Neural progenitor cell (in vitro differentiated cells): ENCODE measurements at regions not wholly inside any gene's neighbourhood (a gene's known extent, or its start where the extent isn't known, plus 50 kb on each side); places are given as distances from the start of the nearest gene placed in this dataset.

Experiments used
- EZH2 ChIP-seq: fragments of 200-600 bp; sonication (generic); IDR thresholded peaks from 2 replicates; pipeline ENCODE4 v1.6.1; 2017; ENCODE audit warnings: antibody characterized with exemption, mild to moderate bottlenecking, moderate library complexity
- TF ChIP-seq, protein P1 (sequence below): fragments of 200-600 bp; sonication (generic); IDR thresholded peaks from 2 replicates; pipeline ENCODE4 v1.5.1; 2017; ENCODE audit warnings: antibody characterized with exemption, mild to moderate bottlenecking

- TF ChIP-seq, protein P1, sequence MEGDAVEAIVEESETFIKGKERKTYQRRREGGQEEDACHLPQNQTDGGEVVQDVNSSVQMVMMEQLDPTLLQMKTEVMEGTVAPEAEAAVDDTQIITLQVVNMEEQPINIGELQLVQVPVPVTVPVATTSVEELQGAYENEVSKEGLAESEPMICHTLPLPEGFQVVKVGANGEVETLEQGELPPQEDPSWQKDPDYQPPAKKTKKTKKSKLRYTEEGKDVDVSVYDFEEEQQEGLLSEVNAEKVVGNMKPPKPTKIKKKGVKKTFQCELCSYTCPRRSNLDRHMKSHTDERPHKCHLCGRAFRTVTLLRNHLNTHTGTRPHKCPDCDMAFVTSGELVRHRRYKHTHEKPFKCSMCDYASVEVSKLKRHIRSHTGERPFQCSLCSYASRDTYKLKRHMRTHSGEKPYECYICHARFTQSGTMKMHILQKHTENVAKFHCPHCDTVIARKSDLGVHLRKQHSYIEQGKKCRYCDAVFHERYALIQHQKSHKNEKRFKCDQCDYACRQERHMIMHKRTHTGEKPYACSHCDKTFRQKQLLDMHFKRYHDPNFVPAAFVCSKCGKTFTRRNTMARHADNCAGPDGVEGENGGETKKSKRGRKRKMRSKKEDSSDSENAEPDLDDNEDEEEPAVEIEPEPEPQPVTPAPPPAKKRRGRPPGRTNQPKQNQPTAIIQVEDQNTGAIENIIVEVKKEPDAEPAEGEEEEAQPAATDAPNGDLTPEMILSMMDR: no peak
- no peak for TF ChIP-seq EZH2
Observed at GRCh38 chr17:37840576-37840975, 83.6 kb upstream of the TBC1D3K start.
